HepG2 (cell line): ENCODE measurements at regions not wholly inside any gene's neighbourhood (a gene's known extent, or its start where the extent isn't known, plus 50 kb on each side); places are given as distances from the start of the nearest gene placed in this dataset.

Source experiments
- ASH2L ChIP-seq: fragments of 300-600, 200-600 bp; sonication (generic); IDR thresholded peaks from 2 replicates; pipeline ENCODE4 v1.7.0; 2017; ENCODE audit warnings: low read depth, mild to moderate bottlenecking, moderate library complexity, mixed read lengths, low read length; ENCODE audit not compliant: insufficient read length
- ATF1 ChIP-seq: IDR thresholded peaks from 2 replicates; pipeline ENCODE4 v1.6.1; 2016; ENCODE audit warnings: mild to moderate bottlenecking, control low read depth
- E2F5 ChIP-seq: sonication (generic); formaldehyde crosslinking; conservative IDR thresholded peaks from 2 replicates; pipeline ENCODE4 v1.4.0; 2020; ENCODE audit warnings: missing genetic modification reagents
- POLR2A ChIP-seq, 2 experiments: IDR thresholded peaks; 2 replicates each; pipeline ENCODE4 v1.6.1; 2011; ENCODE audit warnings: low read depth in 2 of 2, low read length in 2 of 2, mild to moderate bottlenecking in 1 of 2, moderate library complexity in 1 of 2; ENCODE audit not compliant: insufficient read depth in 1 of 2
- POLR2AphosphoS5 ChIP-seq: IDR thresholded peaks from 2 replicates; pipeline ENCODE4 v1.6.1; 2012; ENCODE audit warnings: low read depth, low read length
- SP1 ChIP-seq, 2 experiments: fragments of 450-650 bp in 1 of 2; sonication (generic) in 1 of 2; formaldehyde crosslinking in 1 of 2; IDR thresholded peaks; 2 replicates each; pipeline versions ENCODE4 v1.4.0 to v1.6.1; 2016 to 2020; ENCODE audit warnings: missing genetic modification reagents in 1 of 2
- ZNF207 ChIP-seq: fragments of 450-650 bp; IDR thresholded peaks from 2 replicates; pipeline ENCODE4 v1.6.1; 2016; ENCODE audit warnings: antibody characterized with exemption, borderline replicate concordance
- TF ChIP-seq, protein P1 (sequence below): sonication (generic); formaldehyde crosslinking; IDR thresholded peaks from 2 replicates; pipeline ENCODE4 v1.5.1; 2020; ENCODE audit warnings: missing genetic modification reagents, mild to moderate bottlenecking, borderline replicate concordance
- TF ChIP-seq, protein P2 (sequence below): sonication (generic); formaldehyde crosslinking; IDR thresholded peaks from 2 replicates; pipeline ENCODE4 v1.5.0; 2020; ENCODE audit warnings: mild to moderate bottlenecking, missing genetic modification reagents, moderate library complexity

- no peak for TF ChIP-seq E2F5 (CRISPR knock-in tag)
- TF ChIP-seq SP1 (IDR thresholded peaks at IDR 0.05): no peak
- TF ChIP-seq SP1 (CRISPR knock-in tag; IDR thresholded peaks at IDR 0.05): no peak
- no peak for TF ChIP-seq ATF1 (CRISPR knock-in tag)
- TF ChIP-seq ZNF207: no peak
- TF ChIP-seq POLR2A (IDR thresholded peaks at IDR 0.05; ENCODE audit: insufficient read depth in 1 of 2, low read depth in 2 of 2, low read length in 2 of 2): no peak
- TF ChIP-seq, protein P1, sequence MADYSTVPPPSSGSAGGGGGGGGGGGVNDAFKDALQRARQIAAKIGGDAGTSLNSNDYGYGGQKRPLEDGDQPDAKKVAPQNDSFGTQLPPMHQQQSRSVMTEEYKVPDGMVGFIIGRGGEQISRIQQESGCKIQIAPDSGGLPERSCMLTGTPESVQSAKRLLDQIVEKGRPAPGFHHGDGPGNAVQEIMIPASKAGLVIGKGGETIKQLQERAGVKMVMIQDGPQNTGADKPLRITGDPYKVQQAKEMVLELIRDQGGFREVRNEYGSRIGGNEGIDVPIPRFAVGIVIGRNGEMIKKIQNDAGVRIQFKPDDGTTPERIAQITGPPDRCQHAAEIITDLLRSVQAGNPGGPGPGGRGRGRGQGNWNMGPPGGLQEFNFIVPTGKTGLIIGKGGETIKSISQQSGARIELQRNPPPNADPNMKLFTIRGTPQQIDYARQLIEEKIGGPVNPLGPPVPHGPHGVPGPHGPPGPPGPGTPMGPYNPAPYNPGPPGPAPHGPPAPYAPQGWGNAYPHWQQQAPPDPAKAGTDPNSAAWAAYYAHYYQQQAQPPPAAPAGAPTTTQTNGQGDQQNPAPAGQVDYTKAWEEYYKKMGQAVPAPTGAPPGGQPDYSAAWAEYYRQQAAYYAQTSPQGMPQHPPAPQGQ (CRISPR knock-in tag): no peak
- TF ChIP-seq, protein P2, sequence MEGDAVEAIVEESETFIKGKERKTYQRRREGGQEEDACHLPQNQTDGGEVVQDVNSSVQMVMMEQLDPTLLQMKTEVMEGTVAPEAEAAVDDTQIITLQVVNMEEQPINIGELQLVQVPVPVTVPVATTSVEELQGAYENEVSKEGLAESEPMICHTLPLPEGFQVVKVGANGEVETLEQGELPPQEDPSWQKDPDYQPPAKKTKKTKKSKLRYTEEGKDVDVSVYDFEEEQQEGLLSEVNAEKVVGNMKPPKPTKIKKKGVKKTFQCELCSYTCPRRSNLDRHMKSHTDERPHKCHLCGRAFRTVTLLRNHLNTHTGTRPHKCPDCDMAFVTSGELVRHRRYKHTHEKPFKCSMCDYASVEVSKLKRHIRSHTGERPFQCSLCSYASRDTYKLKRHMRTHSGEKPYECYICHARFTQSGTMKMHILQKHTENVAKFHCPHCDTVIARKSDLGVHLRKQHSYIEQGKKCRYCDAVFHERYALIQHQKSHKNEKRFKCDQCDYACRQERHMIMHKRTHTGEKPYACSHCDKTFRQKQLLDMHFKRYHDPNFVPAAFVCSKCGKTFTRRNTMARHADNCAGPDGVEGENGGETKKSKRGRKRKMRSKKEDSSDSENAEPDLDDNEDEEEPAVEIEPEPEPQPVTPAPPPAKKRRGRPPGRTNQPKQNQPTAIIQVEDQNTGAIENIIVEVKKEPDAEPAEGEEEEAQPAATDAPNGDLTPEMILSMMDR (CRISPR knock-in tag): no peak
- no peak for TF ChIP-seq ASH2L
- TF ChIP-seq POLR2AphosphoS5: no peak
These were observed 125.9 kb upstream of the NABP1 start for GRCh38 chr2:191552066-191552465.
